H54 (cell line): ENCODE measurements at regions not wholly inside any gene's neighbourhood (a gene's known extent, or its start where the extent isn't known, plus 50 kb on each side); places are given as distances from the start of the nearest gene placed in this dataset.

ENCODE experiments used
- DNase-seq: peaks from one replicate; pipeline ENCODE4 v3.0.0; 2011; ENCODE audit warnings: low spot score, mixed read lengths; ENCODE audit not compliant: insufficient read length
- FAIRE-seq: peaks from 3 replicates; lab custom pipeline; 2011; peaks lifted over from hg19 to GRCh38; lab: Jason Lieb, UNC
- POLR2A ChIP-seq: IDR thresholded peaks from 2 replicates; pipeline ENCODE4 v1.6.1; 2011; ENCODE audit warnings: low read depth, mild to moderate bottlenecking, low read length

- TF ChIP-seq POLR2A = no peak
- DNase-seq = no peak
- no peak for FAIRE-seq
These were observed 324.7 kb downstream of the ETS1 start for GRCh38 chr11:128262463-128263345.

GRCh38 chr11:128261011-128261421 is 326.3 kb downstream of the ETS1 start:
- no peak for TF ChIP-seq POLR2A
- DNase-seq (no peak), FAIRE-seq (no peak)

GRCh38 chr11:128260398-128260797 is 327.0 kb downstream of the ETS1 start:
- FAIRE-seq = no peak
- no peak for DNase-seq
- TF ChIP-seq POLR2A = no peak

GRCh38 chr11:128259816-128260215 is 327.5 kb downstream of the ETS1 start:
- DNase-seq (no peak), FAIRE-seq (no peak)
- TF ChIP-seq POLR2A = no peak

- TF ChIP-seq POLR2A = no peak
- no peak for FAIRE-seq
- DNase-seq = no peak
These were observed 332.4 kb downstream of the ETS1 start for GRCh38 chr11:128254941-128255340.

- DNase-seq (no peak), FAIRE-seq (no peak)
- TF ChIP-seq POLR2A = no peak
These were observed 336.2 kb downstream of the ETS1 start for GRCh38 chr11:128251140-128251539.

- DNase-seq (no peak), FAIRE-seq (no peak)
- no peak for TF ChIP-seq POLR2A
These were observed 336.9 kb downstream of the ETS1 start for GRCh38 chr11:128250482-128250881.

- TF ChIP-seq POLR2A = no peak
- DNase-seq (no peak), FAIRE-seq (no peak)
These were observed 340.4 kb downstream of the ETS1 start for GRCh38 chr11:128246810-128247594.

- FAIRE-seq = no peak
- no peak for DNase-seq
- no peak for TF ChIP-seq POLR2A
These were observed 341.0 kb downstream of the ETS1 start for GRCh38 chr11:128246364-128246801.

- FAIRE-seq = no peak
These were observed 342.5 kb downstream of the ETS1 start for GRCh38 chr11:128244871-128245270.

GRCh38 chr11:128242451-128242850 is 344.9 kb downstream of the ETS1 start:
- no peak for DNase-seq
- no peak for TF ChIP-seq POLR2A
- no peak for FAIRE-seq

More at GRCh38 chr11:128244871-128245270, 342.5 kb downstream of the ETS1 start:
- no peak for DNase-seq
- TF ChIP-seq POLR2A = no peak

GRCh38 chr11:128240546-128240945 is 346.8 kb downstream of the ETS1 start:
- TF ChIP-seq POLR2A = no peak
- FAIRE-seq (no peak), DNase-seq (no peak)

GRCh38 chr11:128239306-128239705 is 348.1 kb downstream of the ETS1 start:
- DNase-seq (no peak), FAIRE-seq (no peak)

More at GRCh38 chr11:128239306-128239705, 348.1 kb downstream of the ETS1 start:
- TF ChIP-seq POLR2A = no peak
